ENCODE measurements at regions not wholly inside any gene's neighbourhood (a gene's known extent, or its start where the extent isn't known, plus 50 kb on each side); places are given as distances from the start of the nearest gene placed in this dataset.

DNA sequence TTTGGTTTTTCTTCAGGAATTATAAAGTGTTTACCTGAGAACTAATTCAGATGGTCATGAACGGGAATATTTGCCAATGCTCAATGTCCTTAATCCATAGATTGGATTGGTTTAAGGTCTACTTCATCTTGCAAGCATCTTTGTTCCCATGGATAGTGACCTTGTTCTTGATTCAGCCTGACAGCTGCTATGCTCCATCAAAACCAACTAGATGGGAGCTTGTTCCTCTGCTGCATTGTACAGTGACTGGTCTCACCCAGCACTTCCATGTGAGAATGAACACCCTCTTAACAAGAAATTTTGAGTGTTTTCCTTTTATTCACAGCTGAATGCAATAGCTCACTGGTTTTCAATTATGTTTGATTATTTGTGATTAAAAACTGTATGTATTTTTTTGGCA lies 312.6 kb upstream of the ACTBL2 start:
- TF ChIP-seq CTCF (conservative IDR thresholded peaks at IDR 0.05 in 1 of 2, IDR thresholded peaks at IDR 0.05 in 1 of 2; ENCODE audit: extremely low read depth in 1 of 2, insufficient read depth in 1 of 2, low read depth in 1 of 2, low read length in 2 of 2) (no peak), EZH2 (IDR thresholded peaks at IDR 0.05; ENCODE audit: borderline replicate concordance, low read length) (no peak)
